Ascending aorta (tissue), 2 donors: ENCODE measurements at regions not wholly inside any gene's neighbourhood (a gene's known extent, or its start where the extent isn't known, plus 50 kb on each side); places are given as distances from the start of the nearest gene placed in this dataset.

ENCODE experiments used
- DNase-seq, 2 donors: peaks; one replicate each; pipeline ENCODE4 v3.0.0-alpha.2; 2019; ENCODE audit warnings: low spot score in 2 of 2
- H3K27ac ChIP-seq, 2 donors: fragments of 200-600 bp; sonication (generic); one replicate each; pipeline ENCODE4 v1.5.1; 2016 to 2017; ENCODE audit warnings: mild to moderate bottlenecking in 1 of 2
- H3K27me3 ChIP-seq: fragments of 200-600 bp; sonication (generic); one replicate; pipeline ENCODE4 v1.5.1; 2017
- H3K36me3 ChIP-seq, 2 donors: fragments of 200-600 bp; sonication (generic); one replicate each; pipeline ENCODE4 v1.5.1; 2016
- H3K4me1 ChIP-seq, 2 donors: fragments of 200-600 bp; sonication (generic); one replicate each; pipeline ENCODE4 v1.5.1; 2016 to 2017; ENCODE audit warnings: mild to moderate bottlenecking in 1 of 2
- H3K4me3 ChIP-seq, 2 donors: fragments of 200-600 bp; sonication (generic); one replicate each; pipeline ENCODE4 v1.5.1; 2016 to 2017; ENCODE audit warnings: mild to moderate bottlenecking in 1 of 2
- H3K9me3 ChIP-seq, 2 donors: fragments of 200-600 bp; sonication (generic); one replicate each; pipeline ENCODE4 v1.5.1; 2016
- intact Hi-C: fragments of 100-400 bp; cut with DNase I; formaldehyde crosslinking; loops from one replicate; pipeline ENCODE4 v1.15.1; 2023
- TF ChIP-seq, protein P1 (sequence below), 3 experiments: fragments of 200-600 bp in 2 of 3; fragments of 450-650 bp in 1 of 3; sonication (generic) in 2 of 3; IDR thresholded peaks; one replicate each; pipeline ENCODE4 v1.5.1; 2016 to 2019; ENCODE audit warnings: antibody characterized with exemption in 3 of 3, mild to moderate bottlenecking in 1 of 3, moderate library complexity in 1 of 3

DNA sequence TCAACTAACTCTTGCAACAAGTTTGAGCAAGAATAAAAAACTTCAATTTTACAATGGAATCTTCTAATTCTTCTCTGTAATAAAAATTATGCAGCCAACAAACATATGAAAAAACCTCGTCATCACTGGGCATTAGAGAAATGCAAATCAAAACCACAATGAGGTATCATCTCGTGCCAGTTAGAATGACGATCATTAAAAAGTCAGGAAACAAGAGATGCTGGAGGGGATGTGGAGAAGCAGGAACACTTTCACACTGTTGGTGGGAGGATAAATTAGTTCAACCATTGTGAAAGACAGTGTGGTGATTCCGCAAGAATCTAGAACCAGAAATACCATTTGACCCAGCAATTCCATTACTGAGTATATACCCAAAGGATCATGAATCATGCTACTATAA, 327.5 kb upstream of the LYPLAL1 start:
- no peaks in the 10 kb centered on the region for H3K9me3 ChIP-seq
- no peak overlapping the region for H3K27ac ChIP-seq
- no peaks in the 10 kb centered on the region for H3K4me1 ChIP-seq
- TF ChIP-seq, protein P1, sequence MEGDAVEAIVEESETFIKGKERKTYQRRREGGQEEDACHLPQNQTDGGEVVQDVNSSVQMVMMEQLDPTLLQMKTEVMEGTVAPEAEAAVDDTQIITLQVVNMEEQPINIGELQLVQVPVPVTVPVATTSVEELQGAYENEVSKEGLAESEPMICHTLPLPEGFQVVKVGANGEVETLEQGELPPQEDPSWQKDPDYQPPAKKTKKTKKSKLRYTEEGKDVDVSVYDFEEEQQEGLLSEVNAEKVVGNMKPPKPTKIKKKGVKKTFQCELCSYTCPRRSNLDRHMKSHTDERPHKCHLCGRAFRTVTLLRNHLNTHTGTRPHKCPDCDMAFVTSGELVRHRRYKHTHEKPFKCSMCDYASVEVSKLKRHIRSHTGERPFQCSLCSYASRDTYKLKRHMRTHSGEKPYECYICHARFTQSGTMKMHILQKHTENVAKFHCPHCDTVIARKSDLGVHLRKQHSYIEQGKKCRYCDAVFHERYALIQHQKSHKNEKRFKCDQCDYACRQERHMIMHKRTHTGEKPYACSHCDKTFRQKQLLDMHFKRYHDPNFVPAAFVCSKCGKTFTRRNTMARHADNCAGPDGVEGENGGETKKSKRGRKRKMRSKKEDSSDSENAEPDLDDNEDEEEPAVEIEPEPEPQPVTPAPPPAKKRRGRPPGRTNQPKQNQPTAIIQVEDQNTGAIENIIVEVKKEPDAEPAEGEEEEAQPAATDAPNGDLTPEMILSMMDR (IDR thresholded peaks at IDR 0.05) = no peak
- DNase-seq = no peak
- intact Hi-C loops = no loop called here
- no peak overlapping the region for H3K4me3 ChIP-seq
- no peaks in the 10 kb centered on the region for H3K36me3 ChIP-seq
- H3K27me3 ChIP-seq = no peaks in the 10 kb centered on the region

DNA sequence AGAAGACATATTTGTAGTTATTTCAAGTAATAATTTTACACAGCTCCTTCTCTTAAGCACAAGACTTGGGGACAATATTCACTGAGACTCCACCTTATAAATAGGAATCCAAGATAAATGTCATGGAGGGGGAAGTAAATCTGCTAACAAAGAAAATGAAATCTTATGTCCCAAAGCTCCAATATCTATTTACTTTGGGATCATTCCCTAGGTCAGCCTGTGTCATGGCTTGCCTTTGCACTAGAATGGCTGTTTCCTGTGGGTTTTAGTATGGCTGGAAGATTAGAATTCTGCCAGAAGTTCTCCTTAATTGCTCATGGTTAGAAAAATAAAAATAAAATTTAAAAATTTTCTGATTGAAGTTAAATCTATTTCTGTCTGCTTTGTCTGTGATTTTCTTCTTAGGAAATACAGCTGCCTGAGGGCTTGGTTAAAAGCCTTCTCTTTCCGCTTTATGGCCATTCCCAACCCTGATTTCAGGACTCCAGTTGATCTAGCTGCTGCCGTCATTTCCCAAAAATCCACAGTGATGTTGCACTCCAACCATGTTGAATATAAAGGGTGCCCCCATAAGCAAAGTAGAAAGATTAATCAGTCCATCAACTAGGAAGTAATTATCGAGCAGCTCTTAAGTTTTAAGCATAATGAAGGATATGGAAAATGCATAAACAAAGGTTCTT, 326.4 kb upstream of the LYPLAL1 start:
- Histone ChIP-seq H3K36me3 (no peaks in the 10 kb centered on the region), H3K27me3 (no peaks in the 10 kb centered on the region), H3K4me3 (no peak overlapping the region), H3K27ac (no peak overlapping the region), H3K4me1 (no peaks in the 10 kb centered on the region), H3K9me3 (no peaks in the 10 kb centered on the region)
- TF ChIP-seq, protein P1 (IDR thresholded peaks at IDR 0.05) = no peak
- DNase-seq = no peak
- intact Hi-C loops = no loop called here

DNA sequence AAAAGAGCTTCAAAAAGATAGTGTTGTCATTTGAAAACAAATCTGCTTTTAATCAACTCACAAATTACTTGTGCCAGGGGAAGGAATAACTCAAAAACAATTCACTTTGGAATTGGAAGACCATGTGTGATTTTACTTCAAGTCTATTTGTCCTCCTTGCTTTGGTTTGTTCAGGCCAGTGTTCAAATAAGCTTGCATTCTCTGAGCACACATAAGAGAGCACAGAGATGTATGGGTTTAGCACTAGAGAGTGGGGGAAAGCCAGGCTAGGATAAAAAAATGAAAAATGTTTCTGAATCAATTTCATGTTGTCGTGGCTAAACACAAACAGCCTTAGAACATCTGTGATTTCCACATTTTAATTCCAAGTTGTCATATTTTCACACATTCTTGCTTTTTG, 325.7 kb upstream of the LYPLAL1 start:
- Histone ChIP-seq H3K27ac (no peak overlapping the region), H3K4me1 (no peaks in the 10 kb centered on the region), H3K4me3 (no peak overlapping the region), H3K9me3 (no peaks in the 10 kb centered on the region), H3K27me3 (no peaks in the 10 kb centered on the region), H3K36me3 (no peaks in the 10 kb centered on the region)
- intact Hi-C loops = no loop called here
- DNase-seq = no peak
- TF ChIP-seq, protein P1 (IDR thresholded peaks at IDR 0.05) = no peak

DNA sequence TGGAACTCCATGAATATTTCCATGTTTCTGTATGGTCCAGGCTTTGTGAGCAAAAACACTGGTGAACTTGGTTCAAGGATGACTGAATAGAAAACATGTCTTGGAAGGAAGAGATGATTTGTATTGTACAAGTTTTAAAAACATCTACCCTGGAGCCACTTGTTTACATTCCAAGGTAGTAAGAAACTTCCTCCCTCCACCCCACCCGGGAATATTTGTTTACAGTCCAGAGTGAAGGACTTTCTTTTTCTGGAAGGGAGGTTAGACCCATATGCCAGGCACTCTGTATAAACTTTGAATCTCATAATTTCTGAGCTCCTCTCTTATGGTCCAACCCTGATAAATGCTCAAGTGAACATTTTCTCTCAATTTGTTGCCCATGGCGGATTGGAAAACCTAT, 323.3 kb upstream of the LYPLAL1 start:
- Histone ChIP-seq H3K9me3 (no peaks in the 10 kb centered on the region), H3K4me1 (no peaks in the 10 kb centered on the region), H3K27me3 (no peaks in the 10 kb centered on the region), H3K36me3 (no peaks in the 10 kb centered on the region), H3K27ac (no peak overlapping the region), H3K4me3 (no peak overlapping the region)
- intact Hi-C loops = no loop called here
- no peak for DNase-seq
- TF ChIP-seq, protein P1 (IDR thresholded peaks at IDR 0.05) = no peak

DNA sequence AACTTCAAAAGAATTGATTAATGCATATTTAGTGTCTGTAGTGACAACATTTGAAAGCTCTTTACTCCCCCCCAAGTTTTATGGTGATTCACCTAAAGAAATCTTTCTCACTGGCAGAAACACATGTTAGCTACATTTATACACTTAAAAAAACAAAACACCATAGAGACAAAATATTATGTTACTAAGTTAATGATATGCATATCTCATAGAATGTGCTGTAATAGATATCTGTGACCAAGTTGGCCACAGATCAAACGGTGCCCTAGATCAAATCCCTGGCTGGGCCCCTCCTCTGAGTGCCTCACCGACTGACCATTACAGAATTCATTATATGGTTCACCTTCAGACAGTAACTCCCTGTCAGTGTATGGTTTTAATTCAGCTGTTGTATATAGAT, 322.1 kb upstream of the LYPLAL1 start:
- intact Hi-C loops = no loop called here
- DNase-seq = no peak
- Histone ChIP-seq H3K27me3 (no peaks in the 10 kb centered on the region), H3K4me3 (no peak overlapping the region), H3K27ac (no peak overlapping the region), H3K4me1 (no peaks in the 10 kb centered on the region), H3K36me3 (no peaks in the 10 kb centered on the region), H3K9me3 (no peaks in the 10 kb centered on the region)
- TF ChIP-seq, protein P1 (IDR thresholded peaks at IDR 0.05) = no peak

DNA sequence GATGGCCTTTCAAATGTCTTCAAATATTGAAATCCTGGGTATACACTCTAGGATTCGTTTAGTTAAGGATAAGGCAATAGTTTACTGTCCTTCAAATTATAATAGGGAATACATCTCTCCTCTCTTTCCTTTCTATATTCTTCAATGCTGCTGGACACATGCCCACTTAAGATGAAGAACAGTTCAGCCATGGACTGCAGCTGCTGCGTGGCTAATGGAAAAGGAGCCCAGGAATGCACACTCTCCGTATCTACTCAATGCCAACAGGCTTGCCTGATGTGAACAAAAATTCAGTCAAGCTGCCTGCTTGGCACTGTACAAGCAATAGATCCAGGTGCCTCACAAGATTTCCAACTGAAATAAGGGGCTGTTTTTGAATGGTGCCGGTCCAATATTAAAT, 321.2 kb upstream of the LYPLAL1 start:
- Histone ChIP-seq H3K27ac (no peak overlapping the region), H3K4me3 (no peak overlapping the region), H3K27me3 (no peaks in the 10 kb centered on the region), H3K36me3 (no peaks in the 10 kb centered on the region), H3K4me1 (no peaks in the 10 kb centered on the region), H3K9me3 (no peaks in the 10 kb centered on the region)
- no peak for DNase-seq
- TF ChIP-seq, protein P1 (IDR thresholded peaks at IDR 0.05) = no peak
- intact Hi-C loops = no loop called here
